Astrocyte (in vitro differentiated cells and primary cell): ENCODE measurements at regions not wholly inside any gene's neighbourhood (a gene's known extent, or its start where the extent isn't known, plus 50 kb on each side); places are given as distances from the start of the nearest gene placed in this dataset.

Experiments used
- DNase-seq: peaks from one replicate; pipeline ENCODE4 v3.0.0-alpha.2; 2010; ENCODE audit warnings: low read depth
- FAIRE-seq: peaks from 2 replicates; lab custom pipeline; 2011; peaks lifted over from hg19 to GRCh38; lab: Jason Lieb, UNC
- H2AFZ ChIP-seq: 2 replicates; pipeline ENCODE4 v1.6.0; 2012; ENCODE audit warnings: low read depth, low read length, inconsistent platforms
- H3K27ac ChIP-seq: 2 replicates; pipeline ENCODE4 v1.5.1; 2011; ENCODE audit warnings: low read depth, low read length, inconsistent platforms
- H3K27me3 ChIP-seq: 2 replicates; pipeline ENCODE4 v1.6.0; 2011; ENCODE audit warnings: low read length, inconsistent platforms; ENCODE audit not compliant: insufficient read depth
- H3K36me3 ChIP-seq: 2 replicates; pipeline ENCODE4 v1.5.1; 2011; ENCODE audit warnings: low read length, inconsistent platforms; ENCODE audit not compliant: insufficient read depth
- H3K4me1 ChIP-seq: 2 replicates; pipeline ENCODE4 v1.5.1; 2011; ENCODE audit warnings: low read length, inconsistent platforms; ENCODE audit not compliant: insufficient read depth
- H3K4me2 ChIP-seq: 2 replicates; pipeline ENCODE4 v1.6.0; 2012; ENCODE audit warnings: low read length, inconsistent platforms
- H3K4me3 ChIP-seq: 2 replicates; pipeline ENCODE4 v1.5.1; 2011; ENCODE audit warnings: low read depth, mild to moderate bottlenecking, low read length, inconsistent platforms; ENCODE audit not compliant: insufficient read depth
- H3K79me2 ChIP-seq: 2 replicates; pipeline ENCODE4 v1.6.0; 2012; ENCODE audit warnings: mild to moderate bottlenecking, low read length, inconsistent platforms; ENCODE audit not compliant: insufficient read depth
- H3K9ac ChIP-seq: 2 replicates; pipeline ENCODE4 v1.6.0; 2012; ENCODE audit warnings: mild to moderate bottlenecking, low read length, inconsistent platforms
- H3K9me3 ChIP-seq: 2 replicates; pipeline ENCODE4 v1.5.1; 2012; ENCODE audit warnings: low read depth, mild to moderate bottlenecking, low read length, inconsistent platforms; ENCODE audit not compliant: insufficient read depth
- H4K20me1 ChIP-seq: 2 replicates; pipeline ENCODE4 v1.6.0; 2012; ENCODE audit warnings: low read length, inconsistent platforms; ENCODE audit not compliant: insufficient read depth
- H3K27ac Mint-ChIP-seq: one replicate; pipeline ENCODE4 v1.8.0; 2021; ENCODE audit warnings: mild to moderate bottlenecking, mixed read lengths; ENCODE audit not compliant: unreplicated experiment
- H3K27me3 Mint-ChIP-seq: one replicate; pipeline ENCODE4 v1.8.0; 2021; ENCODE audit warnings: low read depth, mixed read lengths; ENCODE audit not compliant: unreplicated experiment
- H3K36me3 Mint-ChIP-seq: one replicate; pipeline ENCODE4 v1.8.0; 2021; ENCODE audit warnings: low read depth, mixed read lengths; ENCODE audit not compliant: unreplicated experiment
- H3K4me1 Mint-ChIP-seq: one replicate; pipeline ENCODE4 v1.8.0; 2021; ENCODE audit warnings: low read depth, mixed read lengths; ENCODE audit not compliant: unreplicated experiment
- H3K4me3 Mint-ChIP-seq: one replicate; pipeline ENCODE4 v1.8.0; 2021; ENCODE audit warnings: mild to moderate bottlenecking, moderate library complexity, mixed read lengths; ENCODE audit not compliant: unreplicated experiment
- H3K9me3 Mint-ChIP-seq: one replicate; pipeline ENCODE4 v1.8.0; 2021; ENCODE audit warnings: mild to moderate bottlenecking, mixed read lengths; ENCODE audit not compliant: unreplicated experiment
- EZH2 ChIP-seq: IDR thresholded peaks from 2 replicates; pipeline ENCODE4 v1.6.1; 2012; ENCODE audit warnings: mild to moderate bottlenecking, low read length, inconsistent platforms; ENCODE audit not compliant: insufficient read depth
- TF ChIP-seq, protein P1 (sequence below): IDR thresholded peaks from 2 replicates; pipeline ENCODE4 v1.5.1; 2011; ENCODE audit warnings: low read depth, mild to moderate bottlenecking, inconsistent platforms, low read length, moderate library complexity; ENCODE audit not compliant: insufficient read depth

DNA sequence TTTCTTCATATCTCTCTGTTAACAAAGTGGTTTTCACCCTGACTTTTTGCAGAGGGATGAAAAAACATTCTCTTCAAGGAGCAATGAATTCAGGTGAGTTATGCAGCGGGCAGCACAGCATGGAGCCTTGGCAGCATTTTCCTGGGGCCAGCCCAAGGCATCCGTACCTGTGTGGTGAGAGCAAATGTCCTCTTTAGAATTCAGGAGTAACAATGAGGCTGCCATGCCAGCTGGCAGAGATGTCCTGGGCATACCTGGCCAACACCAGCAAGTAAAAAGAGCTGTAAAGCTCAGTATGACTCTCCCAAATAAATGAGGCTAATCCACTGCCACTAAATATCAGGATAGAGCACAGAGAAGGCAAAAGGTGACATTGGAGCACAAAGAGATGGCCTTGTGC, 277.6 kb upstream of the TRPC7 start:
- no peaks in the 10 kb centered on the region for H3K4me1 Mint-ChIP-seq
- DNase-seq, result no peak
- H3K4me3 Mint-ChIP-seq, result no peak overlapping the region
- Histone ChIP-seq H3K9ac (no peak overlapping the region), H3K4me2 (no peak overlapping the region), H3K9me3 (no peaks in the 10 kb centered on the region), H3K36me3 (no peaks in the 10 kb centered on the region), H3K4me1 (no peaks in the 10 kb centered on the region), H3K27ac (no peak overlapping the region), H4K20me1 (no peaks in the 10 kb centered on the region), H3K79me2 (no peaks in the 10 kb centered on the region), H2AFZ (no peak overlapping the region), H3K4me3 (no peak overlapping the region), H3K27me3 (no peaks in the 10 kb centered on the region)
- no peak for FAIRE-seq
- TF ChIP-seq EZH2, result no peak
- TF ChIP-seq, protein P1, sequence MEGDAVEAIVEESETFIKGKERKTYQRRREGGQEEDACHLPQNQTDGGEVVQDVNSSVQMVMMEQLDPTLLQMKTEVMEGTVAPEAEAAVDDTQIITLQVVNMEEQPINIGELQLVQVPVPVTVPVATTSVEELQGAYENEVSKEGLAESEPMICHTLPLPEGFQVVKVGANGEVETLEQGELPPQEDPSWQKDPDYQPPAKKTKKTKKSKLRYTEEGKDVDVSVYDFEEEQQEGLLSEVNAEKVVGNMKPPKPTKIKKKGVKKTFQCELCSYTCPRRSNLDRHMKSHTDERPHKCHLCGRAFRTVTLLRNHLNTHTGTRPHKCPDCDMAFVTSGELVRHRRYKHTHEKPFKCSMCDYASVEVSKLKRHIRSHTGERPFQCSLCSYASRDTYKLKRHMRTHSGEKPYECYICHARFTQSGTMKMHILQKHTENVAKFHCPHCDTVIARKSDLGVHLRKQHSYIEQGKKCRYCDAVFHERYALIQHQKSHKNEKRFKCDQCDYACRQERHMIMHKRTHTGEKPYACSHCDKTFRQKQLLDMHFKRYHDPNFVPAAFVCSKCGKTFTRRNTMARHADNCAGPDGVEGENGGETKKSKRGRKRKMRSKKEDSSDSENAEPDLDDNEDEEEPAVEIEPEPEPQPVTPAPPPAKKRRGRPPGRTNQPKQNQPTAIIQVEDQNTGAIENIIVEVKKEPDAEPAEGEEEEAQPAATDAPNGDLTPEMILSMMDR, result no peak
- H3K36me3 Mint-ChIP-seq, result no peaks in the 10 kb centered on the region
- no peak overlapping the region for H3K27ac Mint-ChIP-seq
- no peaks in the 10 kb centered on the region for H3K9me3 Mint-ChIP-seq
- peaks cover 1% of the 10 kb centered on the region for H3K27me3 Mint-ChIP-seq

DNA sequence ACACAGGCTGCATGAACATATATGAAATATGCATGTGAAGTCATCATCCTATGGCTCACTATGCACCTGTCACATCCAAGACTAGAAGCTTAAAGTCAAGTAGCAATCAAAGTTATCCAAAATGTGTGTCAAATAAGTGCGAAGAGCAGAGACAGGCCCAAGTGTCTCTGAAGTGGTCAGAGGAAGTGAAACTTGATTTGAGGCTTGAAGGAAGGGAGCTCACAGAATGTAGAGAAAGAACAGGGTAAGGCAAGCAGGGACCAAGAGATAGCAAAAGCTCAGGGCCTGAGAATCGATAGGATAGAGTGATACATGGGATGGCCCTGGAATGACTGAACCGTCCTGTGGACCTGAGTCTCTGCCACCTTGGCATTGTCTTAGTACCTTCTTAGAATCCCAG, 274.3 kb upstream of the TRPC7 start:
- Histone ChIP-seq H3K27me3 (peaks cover 1% of the 10 kb centered on the region), H3K27ac (no peak overlapping the region), H2AFZ (no peak overlapping the region), H3K9ac (no peak overlapping the region), H3K36me3 (no peaks in the 10 kb centered on the region), H4K20me1 (no peaks in the 10 kb centered on the region), H3K4me1 (no peaks in the 10 kb centered on the region), H3K9me3 (no peaks in the 10 kb centered on the region), H3K4me2 (no peak overlapping the region), H3K79me2 (no peaks in the 10 kb centered on the region), H3K4me3 (no peak overlapping the region)
- no peaks in the 10 kb centered on the region for H3K36me3 Mint-ChIP-seq
- FAIRE-seq (no peak), DNase-seq (no peak)
- H3K27me3 Mint-ChIP-seq, result peaks cover 5% of the 10 kb centered on the region
- no peaks in the 10 kb centered on the region for H3K4me1 Mint-ChIP-seq
- H3K4me3 Mint-ChIP-seq, result no peak overlapping the region
- H3K27ac Mint-ChIP-seq, result no peak overlapping the region
- no peak for TF ChIP-seq EZH2
- TF ChIP-seq, protein P1, result no peak
- H3K9me3 Mint-ChIP-seq, result no peaks in the 10 kb centered on the region

DNA sequence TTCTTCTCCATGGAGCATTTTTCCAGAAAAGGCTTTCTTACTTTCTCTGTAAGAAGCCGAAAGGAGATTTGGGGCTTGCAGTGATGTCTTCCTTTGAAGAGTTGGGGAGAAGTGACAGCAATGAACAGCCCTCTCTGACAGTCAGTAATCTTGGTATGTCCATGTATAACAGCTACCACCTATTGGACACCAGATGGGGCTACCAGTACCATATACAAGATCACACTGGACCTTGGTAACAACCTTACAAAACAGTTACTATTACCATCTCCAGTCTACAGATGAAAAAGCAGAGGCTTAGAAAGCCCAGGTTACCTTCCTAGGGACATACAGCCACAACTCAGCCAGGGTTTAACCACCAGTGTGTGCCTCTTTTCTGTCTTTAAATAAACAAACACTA, 272.7 kb upstream of the TRPC7 start:
- Mint-ChIP-seq H3K27ac (no peak overlapping the region), H3K9me3 (no peaks in the 10 kb centered on the region), H3K4me3 (no peak overlapping the region), H3K36me3 (no peaks in the 10 kb centered on the region), H3K4me1 (no peaks in the 10 kb centered on the region), H3K27me3 (peaks cover 4% of the 10 kb centered on the region)
- no peak for TF ChIP-seq EZH2
- TF ChIP-seq, protein P1, result no peak
- no peak overlapping the region for H3K4me3 ChIP-seq
- no peak overlapping the region for H2AFZ ChIP-seq
- H3K4me2 ChIP-seq, result no peak overlapping the region
- no peaks in the 10 kb centered on the region for H4K20me1 ChIP-seq
- H3K9me3 ChIP-seq, result no peaks in the 10 kb centered on the region
- H3K27me3 ChIP-seq, result peaks cover 3% of the 10 kb centered on the region
- no peaks in the 10 kb centered on the region for H3K79me2 ChIP-seq
- FAIRE-seq (no peak), DNase-seq (no peak)
- H3K9ac ChIP-seq, result no peak overlapping the region
- H3K27ac ChIP-seq, result no peak overlapping the region
- H3K4me1 ChIP-seq, result no peaks in the 10 kb centered on the region
- H3K36me3 ChIP-seq, result no peaks in the 10 kb centered on the region
